ENCODE measurements at regions not wholly inside any gene's neighbourhood (a gene's known extent, or its start where the extent isn't known, plus 50 kb on each side); places are given as distances from the start of the nearest gene placed in this dataset.
A peak's percentile ranks its signal among the peaks of the same experiment; 100 is the strongest.
"Not testable (repeated sequence)": the region's sequence is repeated elsewhere in the genome, so short reads cannot be mapped to it uniquely, and the experiment has no call there.

DNA sequence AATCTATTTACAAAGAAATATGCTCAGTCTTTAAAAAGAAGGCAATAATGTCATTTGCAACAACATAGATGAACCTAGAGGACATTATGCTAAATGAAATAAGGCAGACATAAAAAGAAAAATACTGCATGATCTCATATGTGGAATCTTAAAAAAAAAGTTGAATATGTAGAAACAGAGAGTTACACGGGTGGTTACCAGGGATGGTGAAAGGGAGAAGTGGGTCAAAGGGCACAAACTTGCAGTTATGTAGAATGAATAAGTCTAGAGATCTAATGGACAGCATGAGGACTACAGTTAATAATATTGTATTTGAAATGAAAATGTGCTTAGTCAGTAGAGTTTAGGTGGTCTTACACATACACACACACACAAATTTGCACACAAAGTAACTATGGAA lies 88.2 kb upstream of the CCDC71L start:
- Histone ChIP-seq H3K4me1 (ENCODE audit: insufficient read depth, insufficient read length) (no peaks in the 10 kb centered on the region), H3K4me3 (ENCODE audit: insufficient read length, low read depth) (no peak overlapping the region), H3K9ac (ENCODE audit: insufficient read length, low read depth) (no peak overlapping the region), H3K9me3 (ENCODE audit: insufficient read depth, low read length) (peaks cover 5% of the 10 kb centered on the region; the same call in 1 of the 2 replicates), H3K36me3 (ENCODE audit: insufficient read depth, insufficient read length, low read length) (no peaks in the 10 kb centered on the region), H3K27me3 (ENCODE audit: insufficient read depth, insufficient read length) (no peaks in the 10 kb centered on the region)
- no peak for TF ChIP-seq SUZ12 (IDR thresholded peaks at IDR 0.05; ENCODE audit: extremely low read depth, insufficient read depth, insufficient read length)
- TF ChIP-seq ZNF274 (IDR thresholded peaks at IDR 0.05; ENCODE audit: low read depth, low read length), result no peak
- no peak for TF ChIP-seq YY1 (IDR thresholded peaks at IDR 0.05; ENCODE audit: insufficient read depth, insufficient read length)
- no peak for DNase-seq (ENCODE audit: low read depth, low spot score)

GRCh38 chr7:106750773-106751172 lies 89.8 kb upstream of the CCDC71L start:
- Histone ChIP-seq H3K4me1 (ENCODE audit: insufficient read depth, insufficient read length) (no peaks in the 10 kb centered on the region), H3K27me3 (ENCODE audit: insufficient read depth, insufficient read length) (no peaks in the 10 kb centered on the region), H3K9me3 (ENCODE audit: insufficient read depth, low read length) (peaks cover 21% of the 10 kb centered on the region), H3K4me3 (ENCODE audit: insufficient read length, low read depth) (no peak overlapping the region), H3K9ac (ENCODE audit: insufficient read length, low read depth) (no peak overlapping the region), H3K36me3 (ENCODE audit: insufficient read depth, insufficient read length, low read length) (no peaks in the 10 kb centered on the region)
- no peak for DNase-seq (ENCODE audit: low read depth, low spot score)
- no peak for TF ChIP-seq SUZ12 (IDR thresholded peaks at IDR 0.05; ENCODE audit: extremely low read depth, insufficient read depth, insufficient read length)
- TF ChIP-seq ZNF274 (IDR thresholded peaks at IDR 0.05; ENCODE audit: low read depth, low read length), result no peak
- no peak for TF ChIP-seq YY1 (IDR thresholded peaks at IDR 0.05; ENCODE audit: insufficient read depth, insufficient read length)

DNA sequence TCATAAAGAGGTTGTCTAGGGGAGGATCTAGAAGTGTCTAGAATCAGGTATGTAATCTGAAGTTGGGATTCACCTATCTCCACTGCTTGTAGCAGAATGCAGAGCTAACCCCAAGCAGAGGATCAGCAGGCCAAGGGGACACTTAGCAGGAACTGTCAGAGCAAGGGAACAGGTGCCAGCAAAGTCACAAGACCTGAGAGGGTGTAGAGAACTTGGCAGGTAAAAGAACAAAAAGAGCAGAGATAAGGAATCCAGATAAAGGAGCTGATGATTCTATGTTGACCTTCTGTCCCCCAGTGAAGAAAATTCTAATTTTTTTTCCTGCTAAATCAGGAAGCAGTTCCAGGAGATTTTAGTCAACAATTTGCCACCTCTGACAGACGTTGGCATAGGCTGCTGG lies 91.4 kb upstream of the CCDC71L start:
- H3K4me1 ChIP-seq (ENCODE audit: insufficient read depth, insufficient read length), result no peaks in the 10 kb centered on the region
- peaks cover 36% of the 10 kb centered on the region for H3K9me3 ChIP-seq (ENCODE audit: insufficient read depth, low read length)
- H3K36me3 ChIP-seq (ENCODE audit: insufficient read depth, insufficient read length, low read length), result no peaks in the 10 kb centered on the region
- H3K9ac ChIP-seq (ENCODE audit: insufficient read length, low read depth), result no peak overlapping the region
- DNase-seq (ENCODE audit: low read depth, low spot score), result no peak
- TF ChIP-seq ZNF274 (IDR thresholded peaks at IDR 0.05; ENCODE audit: low read depth, low read length) (no peak), YY1 (IDR thresholded peaks at IDR 0.05; ENCODE audit: insufficient read depth, insufficient read length) (no peak), SUZ12 (IDR thresholded peaks at IDR 0.05; ENCODE audit: extremely low read depth, insufficient read depth, insufficient read length) (no peak)
- no peaks in the 10 kb centered on the region for H3K27me3 ChIP-seq (ENCODE audit: insufficient read depth, insufficient read length)
- no peak overlapping the region for H3K4me3 ChIP-seq (ENCODE audit: insufficient read length, low read depth)

GRCh38 chr7:106755024-106755423 lies 94.1 kb upstream of the CCDC71L start:
- H3K9me3 ChIP-seq (ENCODE audit: insufficient read depth, low read length), result peaks cover 40% of the 10 kb centered on the region
- H3K4me1 ChIP-seq (ENCODE audit: insufficient read depth, insufficient read length); H3K9ac ChIP-seq (ENCODE audit: insufficient read length, low read depth); H3K4me3 ChIP-seq (ENCODE audit: insufficient read length, low read depth); H3K27me3 ChIP-seq (ENCODE audit: insufficient read depth, insufficient read length); DNase-seq (ENCODE audit: low read depth, low spot score); H3K36me3 ChIP-seq (ENCODE audit: insufficient read depth, insufficient read length, low read length): not testable (repeated sequence)

DNA sequence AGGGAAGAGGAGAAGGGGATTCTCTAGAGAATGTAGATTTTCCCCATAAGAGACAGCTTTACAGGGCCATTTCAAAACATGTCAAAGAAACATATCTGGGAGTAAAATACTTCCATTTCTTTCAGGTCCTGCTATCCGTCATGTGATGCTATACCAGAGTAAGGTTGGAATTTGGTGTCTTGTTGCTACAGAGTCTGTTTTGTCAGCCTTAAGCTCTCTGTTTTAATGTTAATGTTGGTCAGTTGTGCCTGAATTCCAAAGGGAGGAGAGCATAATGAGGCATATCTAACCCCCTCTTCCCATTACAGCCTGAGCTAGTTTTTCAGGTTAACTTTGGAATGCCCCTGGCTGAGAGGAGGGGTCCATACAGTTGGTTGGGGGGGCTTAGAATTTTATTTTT lies 94.7 kb upstream of the CCDC71L start:
- Histone ChIP-seq H3K9ac (ENCODE audit: insufficient read length, low read depth) (no peak overlapping the region), H3K36me3 (ENCODE audit: insufficient read depth, insufficient read length, low read length) (no peaks in the 10 kb centered on the region), H3K27me3 (ENCODE audit: insufficient read depth, insufficient read length) (no peaks in the 10 kb centered on the region), H3K4me3 (ENCODE audit: insufficient read length, low read depth) (no peak overlapping the region), H3K9me3 (ENCODE audit: insufficient read depth, low read length) (peaks cover 40% of the 10 kb centered on the region), H3K4me1 (ENCODE audit: insufficient read depth, insufficient read length) (no peaks in the 10 kb centered on the region)
- peak; percentile 68 for DNase-seq (ENCODE audit: low read depth, low spot score)
- TF ChIP-seq SUZ12 (IDR thresholded peaks at IDR 0.05; ENCODE audit: extremely low read depth, insufficient read depth, insufficient read length) (no peak), ZNF274 (IDR thresholded peaks at IDR 0.05; ENCODE audit: low read depth, low read length) (no peak), YY1 (IDR thresholded peaks at IDR 0.05; ENCODE audit: insufficient read depth, insufficient read length) (no peak)

- Histone ChIP-seq H3K9ac (ENCODE audit: insufficient read length, low read depth) (no peak overlapping the region), H3K27me3 (ENCODE audit: insufficient read depth, insufficient read length) (no peaks in the 10 kb centered on the region), H3K4me1 (ENCODE audit: insufficient read depth, insufficient read length) (no peaks in the 10 kb centered on the region), H3K4me3 (ENCODE audit: insufficient read length, low read depth) (no peak overlapping the region), H3K36me3 (ENCODE audit: insufficient read depth, insufficient read length, low read length) (no peaks in the 10 kb centered on the region), H3K9me3 (ENCODE audit: insufficient read depth, low read length) (peaks cover 40% of the 10 kb centered on the region)
- no peak for DNase-seq (ENCODE audit: low read depth, low spot score)
- no peak for TF ChIP-seq YY1 (IDR thresholded peaks at IDR 0.05; ENCODE audit: insufficient read depth, insufficient read length)
- no peak for TF ChIP-seq ZNF274 (IDR thresholded peaks at IDR 0.05; ENCODE audit: low read depth, low read length)
- no peak for TF ChIP-seq SUZ12 (IDR thresholded peaks at IDR 0.05; ENCODE audit: extremely low read depth, insufficient read depth, insufficient read length)
These were observed 95.1 kb upstream of the CCDC71L start for GRCh38 chr7:106756071-106756470.

DNA sequence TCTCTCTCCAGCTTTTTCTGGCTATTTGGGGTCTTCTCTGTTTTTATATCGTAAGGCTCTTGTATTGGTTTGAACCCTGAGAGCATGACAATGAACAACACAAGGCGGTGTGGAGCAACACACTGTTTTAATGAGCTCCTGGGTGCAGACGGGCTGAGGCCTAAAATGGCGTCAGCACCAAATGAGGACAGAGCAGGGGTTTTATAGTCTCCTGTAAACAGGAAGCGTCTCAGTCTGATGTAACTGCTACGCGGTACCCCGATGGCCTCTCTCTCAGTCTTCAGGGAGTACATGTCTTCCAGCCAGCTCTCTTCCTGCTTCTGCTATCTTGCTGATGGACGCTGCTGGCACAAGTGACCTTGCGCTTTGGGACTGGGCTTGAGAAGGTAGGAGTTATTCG lies 95.9 kb upstream of the CCDC71L start:
- DNase-seq (ENCODE audit: low read depth, low spot score), result no peak
- no peaks in the 10 kb centered on the region for H3K27me3 ChIP-seq (ENCODE audit: insufficient read depth, insufficient read length)
- H3K4me3 ChIP-seq (ENCODE audit: insufficient read length, low read depth), result no peak overlapping the region
- no peaks in the 10 kb centered on the region for H3K36me3 ChIP-seq (ENCODE audit: insufficient read depth, insufficient read length, low read length)
- H3K9ac ChIP-seq (ENCODE audit: insufficient read length, low read depth), result no peak overlapping the region
- no peak for TF ChIP-seq ZNF274 (IDR thresholded peaks at IDR 0.05; ENCODE audit: low read depth, low read length)
- no peak for TF ChIP-seq SUZ12 (IDR thresholded peaks at IDR 0.05; ENCODE audit: extremely low read depth, insufficient read depth, insufficient read length)
- no peak for TF ChIP-seq YY1 (IDR thresholded peaks at IDR 0.05; ENCODE audit: insufficient read depth, insufficient read length)
- no peaks in the 10 kb centered on the region for H3K4me1 ChIP-seq (ENCODE audit: insufficient read depth, insufficient read length)
- H3K9me3 ChIP-seq (ENCODE audit: insufficient read depth, low read length), result peaks cover 40% of the 10 kb centered on the region

DNA sequence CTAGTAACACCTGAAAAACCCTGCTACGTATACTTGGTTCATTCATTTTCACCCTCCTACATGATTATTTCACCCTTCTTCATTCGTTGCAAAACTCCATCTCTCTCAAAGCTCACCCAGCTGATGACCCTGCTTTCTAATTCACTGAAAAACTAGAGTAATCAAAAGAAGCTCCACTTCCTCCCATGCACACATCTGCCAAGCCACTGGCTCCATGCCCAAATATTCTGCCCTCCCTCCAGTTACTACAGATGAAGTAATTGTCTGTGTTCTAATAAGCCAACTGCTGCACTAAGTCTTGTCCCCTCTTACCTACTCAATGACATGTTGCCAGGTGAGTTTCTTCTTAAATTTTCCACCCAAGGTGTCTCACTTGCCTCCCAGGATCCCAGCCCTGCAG lies 96.9 kb upstream of the CCDC71L start:
- Histone ChIP-seq H3K4me1 (ENCODE audit: insufficient read depth, insufficient read length) (no peaks in the 10 kb centered on the region), H3K9ac (ENCODE audit: insufficient read length, low read depth) (no peak overlapping the region), H3K27me3 (ENCODE audit: insufficient read depth, insufficient read length) (no peaks in the 10 kb centered on the region), H3K4me3 (ENCODE audit: insufficient read length, low read depth) (no peak overlapping the region), H3K9me3 (ENCODE audit: insufficient read depth, low read length) (peaks cover 40% of the 10 kb centered on the region), H3K36me3 (ENCODE audit: insufficient read depth, insufficient read length, low read length) (no peaks in the 10 kb centered on the region)
- DNase-seq (ENCODE audit: low read depth, low spot score), result no peak
- TF ChIP-seq SUZ12 (IDR thresholded peaks at IDR 0.05; ENCODE audit: extremely low read depth, insufficient read depth, insufficient read length) (no peak), ZNF274 (IDR thresholded peaks at IDR 0.05; ENCODE audit: low read depth, low read length) (no peak)

- not testable (repeated sequence) for DNase-seq (ENCODE audit: low read depth, low spot score); H3K9me3 ChIP-seq (ENCODE audit: insufficient read depth, low read length); H3K4me1 ChIP-seq (ENCODE audit: insufficient read depth, insufficient read length); H3K36me3 ChIP-seq (ENCODE audit: insufficient read depth, insufficient read length, low read length); H3K9ac ChIP-seq (ENCODE audit: insufficient read length, low read depth); H3K4me3 ChIP-seq (ENCODE audit: insufficient read length, low read depth); H3K27me3 ChIP-seq (ENCODE audit: insufficient read depth, insufficient read length)
These were observed 101.9 kb upstream of the CCDC71L start for GRCh38 chr7:106762845-106763244.
